Kidney capillary endothelial cell (primary cell): ENCODE measurements at regions not wholly inside any gene's neighbourhood (a gene's known extent, or its start where the extent isn't known, plus 50 kb on each side); places are given as distances from the start of the nearest gene placed in this dataset.

ENCODE experiments used
- DNase-seq: peaks from one replicate; pipeline ENCODE4 v3.0.0-alpha.2; 2018; ENCODE audit warnings: low spot score

DNA sequence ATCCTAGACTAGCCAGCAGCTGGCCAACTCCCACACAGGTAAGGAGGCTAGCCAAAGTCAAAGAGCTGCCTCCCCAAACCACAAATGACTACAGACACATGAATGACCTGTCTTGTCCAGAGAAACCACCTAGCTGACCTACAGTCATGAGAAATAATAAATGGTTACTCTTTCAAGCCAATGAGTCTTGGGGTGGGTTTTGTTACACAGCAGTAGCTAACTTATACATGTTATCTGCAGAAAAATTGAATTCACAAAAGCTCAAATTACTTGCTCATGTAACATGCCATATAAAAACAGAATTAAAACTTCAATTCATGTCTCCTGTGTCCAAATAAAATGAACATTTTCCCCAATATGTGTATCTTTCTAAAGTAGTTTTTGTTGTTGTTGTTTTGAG is 307.4 kb upstream of the NR2F2 start:
- no peak for DNase-seq

DNA sequence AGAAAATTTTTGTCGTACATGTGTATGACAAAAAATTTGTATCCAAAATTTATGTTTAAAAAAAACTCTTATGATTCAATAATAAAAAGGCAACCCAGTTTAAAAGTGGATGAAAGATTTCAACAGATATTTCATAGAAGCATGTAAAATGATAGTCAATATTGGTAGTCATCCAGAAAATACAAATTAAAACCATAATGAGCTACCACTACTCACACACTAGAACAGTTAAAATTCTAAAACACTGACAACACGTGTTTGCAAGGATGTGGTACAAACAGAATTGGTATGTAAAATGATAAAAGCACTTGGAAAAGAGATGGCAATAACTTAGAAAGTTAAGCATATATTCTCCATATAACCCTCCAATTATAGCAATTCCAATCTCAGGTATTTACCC is 303.0 kb upstream of the NR2F2 start:
- DNase-seq, result no peak

GRCh38 chr15:96028620-96029019 is 301.9 kb upstream of the NR2F2 start:
- DNase-seq, result no peak

DNA sequence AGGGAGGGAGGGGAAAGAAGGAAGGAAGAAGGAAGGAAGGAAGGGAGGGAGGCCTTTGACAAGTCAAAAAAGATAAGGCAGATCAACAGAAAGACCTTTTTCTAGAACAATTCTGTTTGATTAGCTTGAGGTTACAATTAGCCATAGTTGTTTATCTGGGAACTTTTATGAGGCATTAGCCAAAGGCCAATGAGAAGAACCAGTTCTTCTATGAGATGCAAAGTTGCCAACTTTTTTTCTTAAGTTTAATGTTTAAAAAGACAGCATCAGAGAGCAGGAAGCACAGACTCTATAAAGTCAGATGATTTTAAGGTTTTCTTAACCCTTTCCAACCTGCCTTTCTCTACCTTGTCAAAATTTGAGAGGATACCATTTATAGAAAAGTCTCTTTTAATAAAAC is 301.3 kb upstream of the NR2F2 start:
- DNase-seq, result no peak

DNA sequence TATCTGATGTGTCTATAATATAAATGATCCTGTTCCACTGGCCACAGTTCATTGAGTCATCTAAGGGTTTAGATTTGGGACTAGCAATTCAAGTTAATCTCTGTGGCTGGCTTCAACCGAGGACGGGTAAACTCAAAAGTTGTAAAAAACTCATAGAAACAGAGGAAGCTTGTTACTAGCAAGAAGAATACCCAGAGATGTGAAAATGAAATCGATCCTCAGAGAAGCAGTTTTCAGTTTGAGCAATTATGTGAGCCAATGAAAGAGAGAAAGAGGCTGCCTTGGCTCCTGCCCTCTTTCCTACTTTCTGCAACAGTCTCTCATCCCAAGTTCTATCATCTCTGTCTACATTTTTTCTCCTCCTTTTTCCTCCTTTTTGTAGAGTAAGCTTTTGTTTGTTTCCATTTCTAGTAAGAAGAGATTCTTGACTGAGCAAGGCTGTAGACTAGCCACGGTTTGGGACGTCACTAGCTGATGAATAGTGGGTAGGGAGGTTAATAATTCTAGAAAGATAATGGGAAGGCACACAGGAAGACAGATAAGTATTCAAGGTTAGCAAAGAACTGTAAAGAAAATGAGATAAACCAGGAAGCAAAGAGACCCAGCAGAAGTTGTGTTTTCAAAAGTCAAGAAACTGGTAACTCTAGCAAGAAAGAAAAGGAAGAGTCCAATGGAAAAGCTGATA is 298.9 kb upstream of the NR2F2 start:
- no peak for DNase-seq

- DNase-seq, result no peak
These were observed 295.4 kb upstream of the NR2F2 start for GRCh38 chr15:96035091-96035490.

GRCh38 chr15:96035635-96036034 is 294.9 kb upstream of the NR2F2 start:
- no peak for DNase-seq

DNA sequence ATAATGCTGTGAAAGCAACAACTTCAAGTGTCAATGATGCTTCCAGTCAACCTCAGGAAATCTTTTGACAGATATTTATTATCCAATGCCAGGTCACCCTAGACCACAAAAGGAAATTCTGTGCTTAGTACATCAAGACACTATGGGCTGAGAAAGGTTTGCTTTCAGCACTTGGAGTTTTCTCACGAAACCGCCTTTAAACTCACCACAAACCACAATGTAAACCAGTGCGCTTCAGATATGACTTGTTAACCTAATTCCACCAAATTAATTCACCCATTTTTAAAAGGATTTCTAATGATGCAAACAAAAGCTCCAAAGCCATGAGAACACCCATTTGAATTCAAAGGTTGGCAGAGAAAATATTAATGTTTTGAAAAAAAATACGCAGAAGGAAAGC is 292.9 kb upstream of the NR2F2 start:
- no peak for DNase-seq

DNA sequence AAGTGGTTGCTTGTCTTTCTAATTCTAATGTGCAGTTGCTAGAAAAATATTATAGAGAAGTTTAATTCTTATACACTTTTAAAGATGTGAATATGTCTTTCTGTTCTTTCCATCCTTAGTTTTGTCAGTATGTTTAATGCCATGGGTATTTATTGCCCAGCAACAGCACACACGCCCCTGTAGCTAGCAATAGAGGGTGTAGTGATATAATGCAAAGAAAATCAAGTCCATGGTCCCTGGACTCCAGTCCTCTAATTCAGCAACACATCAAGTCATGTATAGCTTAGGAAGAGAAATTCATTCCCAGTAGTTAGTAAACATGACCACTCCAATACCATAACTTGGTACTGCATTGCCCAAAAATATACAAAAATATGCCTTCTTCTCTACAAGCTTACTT is 292.4 kb upstream of the NR2F2 start:
- DNase-seq, result no peak

GRCh38 chr15:96038650-96039049 is 291.9 kb upstream of the NR2F2 start:
- DNase-seq, result no peak

DNA sequence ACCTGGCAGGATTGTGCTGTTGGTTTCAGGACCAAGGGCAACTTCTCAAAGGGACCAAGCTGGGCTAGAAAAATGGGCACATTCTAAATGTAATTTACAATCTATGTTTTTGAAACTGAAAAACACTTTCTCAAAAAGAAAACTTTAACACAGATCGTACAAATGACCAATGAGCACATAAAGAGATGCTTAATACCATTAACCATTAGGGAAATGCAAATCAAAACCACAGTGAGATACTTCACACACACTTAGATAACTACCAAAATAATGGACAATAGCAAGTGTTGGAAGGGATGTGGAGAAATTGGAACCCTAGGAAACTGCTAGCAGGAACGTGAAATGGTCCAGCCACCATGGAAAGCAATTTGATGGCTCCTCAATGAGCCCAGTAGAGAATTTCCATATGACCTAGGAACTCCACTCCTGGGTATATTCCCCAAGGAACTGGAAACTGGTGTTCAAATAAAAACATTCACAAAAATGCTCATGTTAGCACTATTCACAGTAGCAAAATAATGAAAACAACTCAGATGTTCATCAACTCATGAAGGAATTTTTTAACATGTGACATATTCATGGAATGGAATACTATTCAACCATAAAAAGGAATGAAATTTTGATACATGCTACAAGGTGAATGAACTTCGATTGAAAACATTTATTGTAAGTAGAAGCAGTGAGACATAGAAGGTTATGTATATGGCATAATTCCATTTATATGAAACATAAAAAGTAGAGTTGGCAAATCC is 288.3 kb upstream of the NR2F2 start:
- DNase-seq, result no peak

DNA sequence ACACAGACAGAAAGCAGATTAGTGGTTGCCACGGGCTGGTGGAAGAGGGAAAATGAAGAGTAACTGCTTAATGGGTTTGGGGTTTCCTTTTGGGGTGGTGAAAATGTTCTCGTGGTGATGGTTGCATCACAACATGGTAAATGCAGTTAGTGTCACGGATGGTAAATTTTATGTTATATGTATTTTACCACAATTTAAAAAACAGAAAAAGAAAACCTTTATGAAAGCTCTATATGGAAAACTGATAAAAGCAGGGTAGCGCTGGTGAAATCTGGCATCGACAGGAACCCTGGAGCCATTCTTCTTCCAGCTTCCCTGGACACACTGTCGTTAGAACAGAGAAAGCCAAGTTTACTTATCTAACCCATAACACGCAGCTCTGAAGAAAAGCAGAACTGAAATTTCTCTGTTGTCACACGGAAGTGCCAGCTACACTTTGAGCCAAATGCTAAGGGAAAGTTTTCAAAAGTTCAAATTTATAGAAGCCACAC is 287.7 kb upstream of the NR2F2 start:
- DNase-seq, result no peak

- DNase-seq, result no peak
These were observed 286.8 kb upstream of the NR2F2 start for GRCh38 chr15:96043591-96044171.

DNA sequence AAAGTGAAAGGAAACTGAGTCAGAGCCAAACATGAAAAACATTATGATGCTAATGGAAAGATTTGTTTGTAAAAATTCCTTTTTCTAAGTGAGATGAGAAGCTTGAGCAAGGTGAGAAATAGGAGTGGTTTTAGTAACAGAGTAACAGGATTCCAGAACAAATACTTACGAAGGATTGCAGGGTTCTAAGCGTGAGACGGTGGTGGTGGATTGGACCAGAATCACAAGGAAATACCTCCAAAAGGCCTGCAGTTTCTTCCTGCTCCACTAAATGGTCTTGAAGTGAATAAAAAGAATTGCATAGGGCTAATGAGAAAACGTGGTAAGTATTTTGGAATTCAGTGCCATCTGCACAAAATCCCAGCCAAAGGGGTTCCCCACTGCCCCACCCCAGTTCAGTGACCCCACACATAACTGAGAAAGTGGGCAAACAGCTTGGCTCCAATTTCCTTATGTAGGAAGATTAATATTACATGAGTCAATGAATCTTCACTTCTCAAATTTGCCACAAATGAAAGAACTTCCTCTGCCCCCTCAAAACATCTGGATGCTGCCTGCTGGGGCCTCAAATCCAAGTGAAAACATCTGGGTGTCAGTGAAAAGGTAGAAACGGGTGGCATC is 283.8 kb upstream of the NR2F2 start:
- no peak for DNase-seq

GRCh38 chr15:96047255-96047931 is 283.1 kb upstream of the NR2F2 start:
- DNase-seq, result peak; percentile 18

GRCh38 chr15:96049323-96049722 is 281.2 kb upstream of the NR2F2 start:
- DNase-seq, result no peak

DNA sequence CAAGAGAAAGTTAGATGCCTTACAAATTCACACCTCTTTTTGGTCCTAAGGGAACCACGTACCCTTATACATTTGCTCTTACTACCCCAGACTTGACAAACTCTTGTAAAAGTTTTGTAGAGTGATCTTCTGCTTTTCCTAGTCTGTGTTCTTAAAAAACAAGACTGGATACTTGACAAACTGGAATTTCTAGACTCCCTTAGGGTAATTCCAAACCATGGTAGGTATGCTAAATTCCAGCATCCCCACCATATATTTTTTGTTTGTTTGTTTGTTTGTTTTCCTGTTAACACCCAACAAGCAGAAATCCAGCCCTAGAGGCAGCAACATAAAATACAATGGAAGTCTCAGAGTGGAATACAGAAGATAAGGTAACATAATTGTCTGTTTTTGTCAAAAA is 280.7 kb upstream of the NR2F2 start:
- DNase-seq, result no peak

DNA sequence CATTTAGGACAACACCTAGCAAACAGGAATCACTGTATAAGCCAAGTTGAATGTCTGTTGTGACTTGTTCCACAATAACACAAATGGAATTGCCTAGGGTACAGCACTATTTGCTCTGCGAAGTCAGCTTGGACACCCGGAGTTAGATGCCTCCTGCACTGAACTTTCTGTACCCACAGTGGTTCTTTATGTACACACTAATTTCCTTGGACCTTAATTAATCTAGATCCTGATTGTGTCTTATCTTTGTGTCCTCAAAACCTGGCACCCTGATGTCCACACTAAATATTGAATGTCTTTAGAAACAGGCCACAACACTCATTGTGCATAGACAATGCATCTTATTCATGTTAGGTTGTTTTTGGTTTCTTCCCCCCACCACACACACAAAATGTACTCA is 278.9 kb upstream of the NR2F2 start:
- no peak for DNase-seq

GRCh38 chr15:96052154-96052553 is 278.3 kb upstream of the NR2F2 start:
- DNase-seq, result no peak

- no peak for DNase-seq
These were observed 277.9 kb upstream of the NR2F2 start for GRCh38 chr15:96052572-96053030.

GRCh38 chr15:96053031-96053780 is 277.3 kb upstream of the NR2F2 start:
- peak; percentile 10 for DNase-seq
